Lower leg skin (tissue), 4 donors: ENCODE measurements at regions not wholly inside any gene's neighbourhood (a gene's known extent, or its start where the extent isn't known, plus 50 kb on each side); places are given as distances from the start of the nearest gene placed in this dataset.

ENCODE experiments used
- DNase-seq, 2 donors: peaks; one replicate each; pipeline ENCODE4 v3.0.0-alpha.2; 2019; ENCODE audit warnings: low spot score in 2 of 2
- H3K4me3 ChIP-seq: fragments of 200-600 bp; sonication (generic); 2 replicates; pipeline ENCODE4 v1.5.1; 2017; ENCODE audit warnings: mild to moderate bottlenecking, low read depth; ENCODE audit not compliant: poor library complexity, severe bottlenecking
- CTCF ChIP-seq, 3 donors: fragments of 450-650 bp; IDR thresholded peaks; one replicate each; pipeline ENCODE4 v1.5.1; 2016; ENCODE audit warnings: antibody characterized with exemption in 3 of 3, mild to moderate bottlenecking in 3 of 3, moderate library complexity in 2 of 3
- POLR2A ChIP-seq, 2 donors: fragments of 450-650 bp; IDR thresholded peaks; one replicate each; pipeline ENCODE4 v1.6.1; 2016 to 2017; ENCODE audit warnings: antibody characterized with exemption in 2 of 2, mild to moderate bottlenecking in 1 of 2, moderate library complexity in 1 of 2
- WGBS, 2 donors: methylation state at CpG; one replicate each; pipeline ENCODE4 v1.1.5; 2018; 5-methylcytosine and 5-hydroxymethylcytosine counted together
- intact Hi-C: fragments of 100-400 bp; cut with DNase I; formaldehyde crosslinking; loops from one replicate; pipeline ENCODE4 v1.15.0; 2023; ENCODE audit warnings: low total_unique reads

DNA sequence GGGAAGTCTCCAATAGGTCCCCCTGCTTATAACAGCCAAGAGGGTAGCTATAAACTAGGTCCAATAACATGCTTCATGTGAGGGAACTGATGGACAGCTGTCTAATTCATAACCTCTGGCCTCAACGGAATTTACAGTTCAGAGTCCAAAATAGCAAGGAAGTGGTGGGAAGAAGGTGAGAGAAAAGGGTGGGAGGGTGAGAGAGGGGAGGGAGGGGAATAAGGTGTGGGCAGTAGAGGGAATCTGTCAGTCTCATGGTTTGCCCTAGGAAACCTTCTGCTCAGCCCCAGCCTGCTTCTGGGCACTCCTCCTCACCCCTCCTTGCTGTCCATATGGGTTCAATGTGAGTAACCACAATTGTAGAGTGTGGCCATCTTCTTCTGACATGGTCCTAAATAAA is 133.4 kb upstream of the ADO start:
- intact Hi-C loops: no loop called here
- DNase-seq: no peak
- H3K4me3 ChIP-seq: no peak overlapping the region
- 35 to 67% methylated on average over 1 of the region's 1 CpG for WGBS, 2 donors
- TF ChIP-seq CTCF (IDR thresholded peaks at IDR 0.05) (no peak), POLR2A (IDR thresholded peaks at IDR 0.05) (no peak)

DNA sequence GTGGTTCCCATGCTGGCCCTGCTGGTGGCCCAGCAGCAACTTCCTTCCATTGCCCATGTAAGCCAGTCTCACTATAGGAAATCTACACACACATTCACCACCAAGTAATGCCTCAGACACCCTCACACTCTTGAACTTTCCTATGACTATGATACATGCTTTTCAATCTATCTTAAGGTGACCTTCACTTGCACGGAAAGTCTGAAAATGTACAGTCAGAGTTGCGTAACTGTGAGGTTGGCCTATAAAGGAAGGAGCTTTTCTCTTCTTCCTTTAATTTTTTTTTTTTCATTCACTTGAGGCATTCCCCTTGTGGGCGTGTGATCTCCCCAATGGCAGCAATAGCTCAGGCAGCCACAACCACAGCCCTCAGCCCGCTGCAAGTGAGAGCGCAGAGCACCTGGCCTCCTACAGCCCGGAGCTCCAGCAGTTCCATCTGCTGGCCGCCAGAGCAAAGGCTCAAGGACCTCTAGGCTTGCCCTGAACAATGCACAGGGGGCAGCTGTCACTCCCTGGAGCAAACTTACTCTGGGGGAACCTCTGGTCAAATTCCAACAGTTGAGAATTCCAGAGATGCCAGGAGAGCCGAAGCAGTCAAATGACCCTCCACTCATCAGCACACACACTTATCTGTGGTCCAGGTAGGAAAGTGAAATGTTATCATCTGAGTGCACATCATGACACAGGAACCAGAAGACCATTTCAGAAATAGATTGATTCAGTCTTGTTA is 123.1 kb upstream of the ADO start:
- no peak overlapping the region for H3K4me3 ChIP-seq
- DNase-seq: no peak
- WGBS, 2 donors: 51 to 61% methylated on average over 8 of the region's 8 CpGs
- intact Hi-C loops: no loop called here
- TF ChIP-seq CTCF (IDR thresholded peaks at IDR 0.05): no peak
- no peak for TF ChIP-seq POLR2A (IDR thresholded peaks at IDR 0.05)

DNA sequence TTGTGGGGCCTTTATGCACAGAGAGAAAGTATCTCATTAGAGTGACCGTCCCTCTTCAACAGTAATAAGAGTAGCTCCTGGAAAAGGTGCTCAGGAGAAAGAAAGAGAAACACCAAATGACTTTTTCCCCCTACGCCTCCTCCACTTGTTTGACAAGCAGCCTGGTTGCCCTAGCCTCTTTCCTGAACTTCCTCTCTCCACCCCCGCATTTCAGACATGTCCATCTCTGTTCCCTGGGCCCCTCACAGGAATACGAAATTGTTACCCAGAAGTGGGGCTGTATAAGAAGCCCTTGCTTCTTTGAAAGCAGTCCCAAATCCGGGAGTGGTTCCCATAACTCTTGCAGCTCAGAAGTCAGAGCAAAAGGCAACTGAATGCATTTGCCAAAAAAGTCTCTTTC is 119.6 kb upstream of the ADO start:
- intact Hi-C loops: no loop called here
- no peak for DNase-seq
- TF ChIP-seq CTCF (IDR thresholded peaks at IDR 0.05): no peak
- no peak for TF ChIP-seq POLR2A (IDR thresholded peaks at IDR 0.05)
- 66 to 74% methylated on average over 5 of the region's 5 CpGs for WGBS, 2 donors
- H3K4me3 ChIP-seq: no peak overlapping the region

- no peak for DNase-seq
- intact Hi-C loops: no loop called here
- no peak overlapping the region for H3K4me3 ChIP-seq
- no peak for TF ChIP-seq CTCF (IDR thresholded peaks at IDR 0.05)
- no peak for TF ChIP-seq POLR2A (IDR thresholded peaks at IDR 0.05)
These were observed 117.2 kb upstream of the ADO start for GRCh38 chr10:62687230-62687748.

GRCh38 chr10:62688971-62689700 is 115.4 kb upstream of the ADO start:
- intact Hi-C loops: no loop called here
- DNase-seq: no peak
- TF ChIP-seq CTCF (IDR thresholded peaks at IDR 0.05) (no peak), POLR2A (IDR thresholded peaks at IDR 0.05) (no peak)
- no peak overlapping the region for H3K4me3 ChIP-seq
- 83 to 84% methylated on average over 2 of the region's 2 CpGs for WGBS, 2 donors
